GM12892 (cell line): ENCODE measurements at regions not wholly inside any gene's neighbourhood (a gene's known extent, or its start where the extent isn't known, plus 50 kb on each side); places are given as distances from the start of the nearest gene placed in this dataset.

ENCODE experiments used
- POLR2A ChIP-seq: IDR thresholded peaks from 2 replicates; pipeline ENCODE4 v1.6.1; 2011; ENCODE audit warnings: low read depth, low read length, control low read depth
- TAF1 ChIP-seq: IDR thresholded peaks from 2 replicates; pipeline ENCODE4 v1.6.1; 2011; ENCODE audit warnings: low read depth, mild to moderate bottlenecking, control low read depth, low read length, borderline replicate concordance

DNA sequence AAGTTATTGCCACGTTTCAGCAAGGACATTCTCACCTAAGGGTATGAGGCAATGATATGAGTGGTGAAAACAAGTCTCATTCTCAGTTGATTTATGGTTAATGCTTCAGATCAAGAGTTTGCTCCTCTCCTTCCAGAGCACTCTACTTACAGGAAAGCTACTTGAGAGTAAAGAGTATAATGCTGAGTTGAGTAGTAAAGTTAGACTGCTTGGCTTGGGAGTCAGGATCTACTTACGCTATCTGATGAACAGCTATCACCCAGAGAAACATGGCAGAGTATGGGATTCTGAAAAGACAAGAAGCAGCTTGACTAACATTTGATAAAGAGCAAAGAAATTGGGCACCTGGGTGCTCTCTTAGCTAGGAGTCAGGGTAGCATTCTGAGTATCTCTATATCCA lies 211.8 kb downstream of the GLUD2 start:
- TF ChIP-seq TAF1, result no peak
- TF ChIP-seq POLR2A, result no peak
